ENCODE measurements at regions not wholly inside any gene's neighbourhood (a gene's known extent, or its start where the extent isn't known, plus 50 kb on each side); places are given as distances from the start of the nearest gene placed in this dataset.

- no peaks in the 10 kb centered on the region for H3K9me3 Mint-ChIP-seq
- ChIA-PET CTCF (no interaction called here), POLR2A (no interaction called here)
- no peak overlapping the region for H3K4me3 Mint-ChIP-seq
- H3K4me1 Mint-ChIP-seq, result no peaks in the 10 kb centered on the region
- peaks cover 12% of the 10 kb centered on the region for H3K27me3 Mint-ChIP-seq
- no peaks in the 10 kb centered on the region for H3K36me3 Mint-ChIP-seq (ENCODE audit: low read depth)
- H3K27ac Mint-ChIP-seq, result no peak overlapping the region
- no peak for DNase-seq
Measured at GRCh38 chr1:30340934-30341333, 382.5 kb downstream of the MATN1 start.

- Mint-ChIP-seq H3K9me3 (no peaks in the 10 kb centered on the region), H3K36me3 (ENCODE audit: low read depth) (no peaks in the 10 kb centered on the region), H3K27ac (no peak overlapping the region), H3K27me3 (peaks cover 12% of the 10 kb centered on the region), H3K4me3 (no peak overlapping the region), H3K4me1 (no peaks in the 10 kb centered on the region)
- no peak for DNase-seq
- POLR2A ChIA-PET, result no interaction called here
- CTCF ChIA-PET, result no interaction called here
Measured at GRCh38 chr1:30339866-30340265, 383.5 kb downstream of the MATN1 start.

GRCh38 chr1:30338765-30339164, 384.6 kb downstream of the MATN1 start:
- Mint-ChIP-seq H3K27me3 (peaks cover 12% of the 10 kb centered on the region), H3K36me3 (ENCODE audit: low read depth) (no peaks in the 10 kb centered on the region), H3K9me3 (no peaks in the 10 kb centered on the region), H3K27ac (no peak overlapping the region), H3K4me1 (no peaks in the 10 kb centered on the region), H3K4me3 (no peak overlapping the region)
- POLR2A ChIA-PET, result no interaction called here
- CTCF ChIA-PET, result no interaction called here
- DNase-seq, result no peak

DNA sequence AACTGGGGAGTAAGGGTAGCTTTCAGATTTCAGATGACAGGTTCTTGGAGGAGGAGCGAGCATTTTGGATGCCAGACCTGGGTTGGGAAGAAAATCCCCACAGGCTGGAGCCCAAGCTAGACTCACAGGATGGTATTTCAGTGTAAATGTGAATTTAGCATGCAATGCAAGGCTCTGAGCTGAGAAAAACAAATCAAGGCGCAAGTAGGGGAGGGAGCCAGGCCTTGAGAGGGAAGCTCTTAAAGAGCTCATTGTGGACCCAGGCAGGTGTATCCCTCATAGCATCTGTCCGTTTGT, 386.1 kb downstream of the MATN1 start:
- H3K36me3 Mint-ChIP-seq (ENCODE audit: low read depth), result no peaks in the 10 kb centered on the region
- no peak for DNase-seq
- CTCF ChIA-PET, result no interaction called here
- peaks cover 4% of the 10 kb centered on the region for H3K27me3 Mint-ChIP-seq
- no peak overlapping the region for H3K27ac Mint-ChIP-seq
- H3K4me1 Mint-ChIP-seq, result no peaks in the 10 kb centered on the region
- no peak overlapping the region for H3K4me3 Mint-ChIP-seq
- POLR2A ChIA-PET, result no interaction called here
- H3K9me3 Mint-ChIP-seq, result no peaks in the 10 kb centered on the region

GRCh38 chr1:30336550-30337323, 386.6 kb downstream of the MATN1 start:
- no peak overlapping the region for H3K4me3 Mint-ChIP-seq
- no peaks in the 10 kb centered on the region for H3K36me3 Mint-ChIP-seq (ENCODE audit: low read depth)
- no peaks in the 10 kb centered on the region for H3K4me1 Mint-ChIP-seq
- H3K27ac Mint-ChIP-seq, result no peak overlapping the region
- H3K27me3 Mint-ChIP-seq, result no peaks in the 10 kb centered on the region
- no peaks in the 10 kb centered on the region for H3K9me3 Mint-ChIP-seq
- CTCF ChIA-PET, result no interaction called here
- no peak for DNase-seq
- POLR2A ChIA-PET, result no interaction called here

DNA sequence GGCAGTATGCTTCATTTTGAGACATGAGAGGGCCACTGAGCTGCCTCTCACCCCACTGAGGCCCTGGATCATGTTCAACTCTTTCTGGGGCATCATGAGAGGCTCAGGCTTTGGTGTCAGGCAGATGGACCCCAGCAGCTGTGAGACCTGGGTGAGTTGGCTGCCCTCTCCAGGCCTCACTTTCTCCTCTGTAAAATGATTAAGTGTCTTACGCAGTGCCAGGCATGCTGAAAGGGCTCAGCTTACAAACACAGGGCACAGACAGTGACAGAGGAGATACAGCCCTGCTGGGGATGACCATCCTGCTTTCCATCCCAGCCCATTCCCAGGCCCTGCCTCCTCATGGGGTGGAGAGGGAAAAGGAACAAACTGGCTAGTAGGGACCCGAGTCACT, 387.4 kb downstream of the MATN1 start:
- Mint-ChIP-seq H3K4me3 (no peak overlapping the region), H3K27me3 (no peaks in the 10 kb centered on the region), H3K9me3 (no peaks in the 10 kb centered on the region), H3K36me3 (ENCODE audit: low read depth) (no peaks in the 10 kb centered on the region), H3K27ac (no peak overlapping the region), H3K4me1 (no peaks in the 10 kb centered on the region)
- POLR2A ChIA-PET, result no interaction called here
- no peak for DNase-seq
- CTCF ChIA-PET, result no interaction called here

DNA sequence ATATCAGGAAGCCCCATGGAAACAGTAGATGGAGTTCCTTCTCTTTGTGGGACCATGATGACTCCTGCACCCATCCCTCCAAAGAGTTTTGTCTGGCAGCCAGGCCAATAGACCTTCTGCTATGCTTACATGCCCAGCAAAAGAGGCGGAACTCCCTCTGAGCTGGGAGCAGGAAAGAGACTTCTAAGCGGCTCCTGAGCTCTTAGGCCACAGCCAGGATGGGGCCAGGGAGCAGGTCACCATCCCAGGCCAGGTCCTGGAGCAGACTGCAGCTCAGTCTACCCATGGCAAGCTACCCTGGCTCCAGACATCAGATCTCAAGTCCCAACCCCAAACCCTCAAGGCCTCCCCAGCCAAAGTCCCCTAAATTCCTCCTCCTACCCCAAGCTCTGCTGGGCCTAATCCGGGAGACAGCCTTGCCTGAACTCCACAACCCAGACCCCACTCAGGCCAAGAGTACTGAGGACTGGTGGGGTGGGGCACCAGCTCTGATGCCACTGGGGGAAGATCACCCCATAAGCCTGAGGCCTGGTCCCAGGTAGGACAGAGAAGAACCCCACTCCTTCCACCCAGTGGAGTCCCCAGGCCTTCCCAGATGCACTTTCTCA, 387.9 kb downstream of the MATN1 start:
- no peak overlapping the region for H3K4me3 Mint-ChIP-seq
- H3K36me3 Mint-ChIP-seq (ENCODE audit: low read depth), result no peaks in the 10 kb centered on the region
- no peaks in the 10 kb centered on the region for H3K9me3 Mint-ChIP-seq
- no peaks in the 10 kb centered on the region for H3K4me1 Mint-ChIP-seq
- POLR2A ChIA-PET, result no interaction called here
- CTCF ChIA-PET, result no interaction called here
- H3K27me3 Mint-ChIP-seq, result no peaks in the 10 kb centered on the region
- no peak for DNase-seq
- H3K27ac Mint-ChIP-seq, result no peak overlapping the region

- ChIA-PET POLR2A (no interaction called here), CTCF (no interaction called here)
- Mint-ChIP-seq H3K27ac (no peak overlapping the region), H3K27me3 (no peaks in the 10 kb centered on the region), H3K4me3 (no peak overlapping the region), H3K4me1 (no peaks in the 10 kb centered on the region), H3K36me3 (ENCODE audit: low read depth) (no peaks in the 10 kb centered on the region), H3K9me3 (no peaks in the 10 kb centered on the region)
- no peak for DNase-seq
Measured at GRCh38 chr1:30334767-30335166, 388.6 kb downstream of the MATN1 start.

DNA sequence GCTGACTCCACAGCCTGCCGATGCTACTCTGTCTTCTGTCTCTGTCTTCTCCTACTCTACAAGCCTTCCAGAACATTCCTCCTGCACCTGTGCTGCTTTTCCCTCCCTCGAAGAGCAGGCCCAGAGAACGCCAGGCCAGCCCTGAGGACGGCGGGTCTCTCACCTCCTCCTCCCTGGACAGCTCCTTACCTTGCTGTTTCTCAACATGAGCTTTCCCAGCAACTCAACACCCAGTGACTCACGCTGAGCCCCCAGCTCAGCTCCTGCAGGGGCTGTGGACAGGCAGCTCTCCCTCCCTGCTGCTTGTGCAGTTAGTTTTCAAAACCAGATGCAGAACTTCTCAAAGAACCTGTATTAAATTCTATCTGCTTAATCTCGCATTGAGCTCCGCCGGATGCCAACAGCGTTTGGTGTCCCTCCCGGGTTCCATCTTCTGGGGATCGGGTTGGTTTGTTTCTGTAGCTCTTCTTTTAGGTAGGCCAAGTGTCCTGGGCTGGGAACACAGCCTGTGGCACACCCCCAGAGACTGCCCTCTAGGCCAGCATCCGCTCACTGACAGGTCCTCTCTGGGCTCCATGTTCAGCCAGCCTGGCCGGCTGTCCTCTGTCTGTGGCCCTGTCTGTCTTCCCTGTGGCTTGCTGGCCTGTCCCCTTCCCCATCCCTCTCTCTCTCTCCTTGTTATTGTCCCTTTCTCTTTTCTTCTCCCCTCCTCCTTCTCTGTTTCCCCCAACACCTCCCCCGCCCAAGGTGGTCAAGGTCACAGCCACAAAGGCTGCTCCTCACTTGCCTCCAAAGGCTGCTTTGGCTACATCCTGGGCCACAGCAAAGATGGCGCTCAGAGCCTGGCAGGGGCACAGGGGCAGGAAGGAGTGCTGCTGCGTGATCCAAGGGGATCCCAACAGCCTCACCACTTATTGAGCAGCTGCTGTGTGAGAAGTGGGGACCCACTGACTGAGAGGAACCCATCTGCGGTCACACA, 391.0 kb downstream of the MATN1 start:
- H3K4me3 Mint-ChIP-seq, result no peak overlapping the region
- no peak for DNase-seq
- CTCF ChIA-PET, result no interaction called here

GRCh38 chr1:30331415-30332065, 391.8 kb downstream of the MATN1 start:
- H3K4me3 Mint-ChIP-seq, result no peak overlapping the region
- no peak for DNase-seq
- H3K9me3 Mint-ChIP-seq, result no peaks in the 10 kb centered on the region
- H3K27me3 Mint-ChIP-seq, result no peaks in the 10 kb centered on the region
- H3K27ac Mint-ChIP-seq, result no peak overlapping the region
- CTCF ChIA-PET, result no interaction called here
- POLR2A ChIA-PET, result no interaction called here
- H3K4me1 Mint-ChIP-seq, result no peaks in the 10 kb centered on the region
- H3K36me3 Mint-ChIP-seq (ENCODE audit: low read depth), result no peaks in the 10 kb centered on the region

More for the DNA sequence above, 391.0 kb downstream of the MATN1 start:
- H3K27ac Mint-ChIP-seq, result no peak overlapping the region
- POLR2A ChIA-PET, result no interaction called here
- no peaks in the 10 kb centered on the region for H3K27me3 Mint-ChIP-seq
- H3K9me3 Mint-ChIP-seq, result no peaks in the 10 kb centered on the region
- no peaks in the 10 kb centered on the region for H3K36me3 Mint-ChIP-seq (ENCODE audit: low read depth)
- no peaks in the 10 kb centered on the region for H3K4me1 Mint-ChIP-seq

- no peaks in the 10 kb centered on the region for H3K36me3 Mint-ChIP-seq (ENCODE audit: low read depth)
- no peaks in the 10 kb centered on the region for H3K27me3 Mint-ChIP-seq
- ChIA-PET POLR2A (no interaction called here), CTCF (no interaction called here)
- H3K9me3 Mint-ChIP-seq, result no peaks in the 10 kb centered on the region
- no peak overlapping the region for H3K4me3 Mint-ChIP-seq
- H3K4me1 Mint-ChIP-seq, result no peaks in the 10 kb centered on the region
- no peak for DNase-seq
- no peak overlapping the region for H3K27ac Mint-ChIP-seq
Measured at GRCh38 chr1:30330644-30331043, 392.7 kb downstream of the MATN1 start.

GRCh38 chr1:30329802-30330557, 393.4 kb downstream of the MATN1 start:
- POLR2A ChIA-PET, result no interaction called here
- CTCF ChIA-PET, result no interaction called here
- Mint-ChIP-seq H3K27ac (no peak overlapping the region), H3K4me1 (no peaks in the 10 kb centered on the region), H3K4me3 (no peak overlapping the region), H3K36me3 (ENCODE audit: low read depth) (no peaks in the 10 kb centered on the region), H3K27me3 (no peaks in the 10 kb centered on the region), H3K9me3 (no peaks in the 10 kb centered on the region)
- DNase-seq, result no peak

- no peaks in the 10 kb centered on the region for H3K9me3 Mint-ChIP-seq
- no peak overlapping the region for H3K4me3 Mint-ChIP-seq
- H3K4me1 Mint-ChIP-seq, result no peaks in the 10 kb centered on the region
- no peaks in the 10 kb centered on the region for H3K27me3 Mint-ChIP-seq
- no peaks in the 10 kb centered on the region for H3K36me3 Mint-ChIP-seq (ENCODE audit: low read depth)
- POLR2A ChIA-PET, result no interaction called here
- CTCF ChIA-PET, result no interaction called here
- no peak for DNase-seq
- H3K27ac Mint-ChIP-seq, result no peak overlapping the region
Measured at GRCh38 chr1:30329263-30329753, 394.1 kb downstream of the MATN1 start.
